GM18909 (cell line): ENCODE measurements at regions not wholly inside any gene's neighbourhood (a gene's known extent, or its start where the extent isn't known, plus 50 kb on each side); places are given as distances from the start of the nearest gene placed in this dataset.
"Not testable (repeated sequence)": the region's sequence is repeated elsewhere in the genome, so short reads cannot be mapped to it uniquely, and the experiment has no call there.

ENCODE experiments used
- ATAC-seq: cut with Tn5 transposase; IDR thresholded peaks from one replicate; pipeline ENCODE4 v1.9.1; 2021; ENCODE audit warnings: mild to moderate bottlenecking; ENCODE audit not compliant: unreplicated experiment, poor library complexity

GRCh38 chr17:30714825-30715622, 109.5 kb downstream of the CRLF3 start:
- not testable (repeated sequence) for ATAC-seq

- not testable (repeated sequence) for ATAC-seq
Observed at GRCh38 chr17:30713805-30714204, 110.7 kb downstream of the CRLF3 start.

GRCh38 chr17:30712859-30713258, 111.6 kb downstream of the CRLF3 start:
- not testable (repeated sequence) for ATAC-seq

- ATAC-seq, result not testable (repeated sequence)
Observed at GRCh38 chr17:30711626-30712507, 112.6 kb downstream of the CRLF3 start.

GRCh38 chr17:30711176-30711575, 113.3 kb downstream of the CRLF3 start:
- ATAC-seq, result not testable (repeated sequence)

- not testable (repeated sequence) for ATAC-seq
Observed at GRCh38 chr17:30710276-30711088, 114.0 kb downstream of the CRLF3 start.

GRCh38 chr17:30709561-30710275, 114.8 kb downstream of the CRLF3 start:
- not testable (repeated sequence) for ATAC-seq

GRCh38 chr17:30709096-30709495, 115.4 kb downstream of the CRLF3 start:
- not testable (repeated sequence) for ATAC-seq

GRCh38 chr17:30708241-30709078, 116.0 kb downstream of the CRLF3 start:
- not testable (repeated sequence) for ATAC-seq

GRCh38 chr17:30707724-30708240, 116.7 kb downstream of the CRLF3 start:
- not testable (repeated sequence) for ATAC-seq

- not testable (repeated sequence) for ATAC-seq
Observed at GRCh38 chr17:30706461-30707335, 117.8 kb downstream of the CRLF3 start.

- ATAC-seq, result not testable (repeated sequence)
Observed at GRCh38 chr17:30706004-30706403, 118.5 kb downstream of the CRLF3 start.

GRCh38 chr17:30701498-30701989, 122.9 kb downstream of the CRLF3 start:
- no peak for ATAC-seq

- ATAC-seq, result not testable (repeated sequence)
Observed at GRCh38 chr17:30700833-30701232, 123.7 kb downstream of the CRLF3 start.

GRCh38 chr17:30697619-30698460, 126.7 kb downstream of the CRLF3 start:
- ATAC-seq, result not testable (repeated sequence)

GRCh38 chr17:30696234-30696633, 128.3 kb downstream of the CRLF3 start:
- ATAC-seq, result no peak
